Neural progenitor cell (in vitro differentiated cells): ENCODE measurements at regions not wholly inside any gene's neighbourhood (a gene's known extent, or its start where the extent isn't known, plus 50 kb on each side); places are given as distances from the start of the nearest gene placed in this dataset.

Source experiments
- CTCF ChIP-seq: fragments of 200-600 bp; sonication (generic); IDR thresholded peaks from 2 replicates; pipeline ENCODE4 v1.5.1; 2017; ENCODE audit warnings: antibody characterized with exemption, mild to moderate bottlenecking
- EZH2 ChIP-seq: fragments of 200-600 bp; sonication (generic); IDR thresholded peaks from 2 replicates; pipeline ENCODE4 v1.6.1; 2017; ENCODE audit warnings: antibody characterized with exemption, mild to moderate bottlenecking, moderate library complexity

GRCh38 chr12:59044791-59045190, 124.5 kb upstream of the LRIG3 start:
- TF ChIP-seq CTCF (no peak), EZH2 (no peak)
